KBM-7 (cell line): ENCODE measurements at regions not wholly inside any gene's neighbourhood (a gene's known extent, or its start where the extent isn't known, plus 50 kb on each side); places are given as distances from the start of the nearest gene placed in this dataset.
"Not testable (repeated sequence)": the region's sequence is repeated elsewhere in the genome, so short reads cannot be mapped to it uniquely, and the experiment has no call there.

Source experiments
- DNase-seq: peaks from one replicate; pipeline ENCODE4 v3.0.0-alpha.2; 2015
- in situ Hi-C: fragments of 300-500 bp; cut with MboI; formaldehyde crosslinking; loops from 2 replicates; pipeline ENCODE4 v1.14.3; 2020; ENCODE audit warnings: low sequenced_read_pairs, low pct_unique_long_range_greater_than_20kb, mixed read lengths

DNA sequence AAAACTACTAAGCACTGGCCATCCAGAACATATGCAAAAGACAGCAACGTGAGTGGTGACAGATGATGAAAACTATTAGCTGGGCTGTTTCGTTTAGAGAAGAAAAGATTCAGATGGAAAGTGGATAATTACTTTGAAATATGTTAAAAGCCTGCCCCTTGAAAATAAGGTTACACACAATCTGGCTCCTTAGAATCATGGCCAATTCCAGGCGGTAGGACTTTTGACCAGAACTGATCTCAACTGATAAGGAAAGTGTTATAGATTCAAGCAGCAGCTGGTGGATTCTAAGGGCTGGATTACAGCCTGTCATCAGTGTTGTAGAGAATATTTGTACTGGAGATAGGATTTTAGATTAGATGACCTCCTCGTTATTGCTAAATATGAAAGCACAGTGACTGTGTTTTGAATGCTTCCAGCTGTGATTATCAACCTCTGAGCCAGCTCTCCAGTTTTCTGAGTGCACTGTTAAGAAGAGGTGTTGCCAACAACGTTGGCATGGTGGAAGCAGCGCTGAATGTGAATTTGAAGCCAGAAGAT, 75.1 kb downstream of the KBTBD2 start:
- DNase-seq, in situ Hi-C loops: not testable (repeated sequence)

DNA sequence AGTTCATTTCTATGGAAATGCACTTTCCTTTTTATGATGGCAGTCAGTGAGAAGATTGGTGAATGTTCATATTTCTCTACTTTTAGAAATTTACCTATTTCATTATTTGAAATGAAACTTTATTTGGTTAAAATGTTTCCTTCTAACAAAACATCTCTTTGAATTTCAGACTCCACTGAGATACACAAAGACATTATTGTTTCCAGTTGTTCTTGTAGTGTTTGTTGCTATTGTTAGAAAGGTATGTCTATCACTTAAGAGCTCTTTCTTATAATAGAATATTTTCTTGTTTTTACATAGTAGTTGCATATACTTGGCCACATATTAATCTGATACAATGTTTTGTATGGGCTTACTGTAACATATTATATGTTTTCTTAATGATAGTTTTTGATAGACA, 76.8 kb downstream of the KBTBD2 start:
- in situ Hi-C loops = not testable (repeated sequence)

DNA sequence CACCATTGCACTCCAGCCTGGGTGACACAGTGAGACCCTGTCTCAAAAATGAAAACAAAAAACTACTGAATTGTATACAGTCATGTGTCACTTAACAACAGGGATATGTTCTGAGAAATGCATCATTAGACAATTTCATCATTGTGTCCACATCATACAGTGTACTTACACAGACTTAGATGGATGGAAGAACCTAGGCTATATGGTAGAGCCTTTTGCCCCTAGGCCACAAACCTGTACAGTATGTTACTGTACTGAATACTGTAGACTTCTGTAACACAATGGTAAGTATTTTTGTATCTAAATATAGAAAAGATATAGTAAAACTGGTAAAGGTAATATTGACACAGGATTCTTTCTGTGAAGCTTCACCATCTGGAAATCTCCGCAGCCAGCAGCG, 81.7 kb downstream of the KBTBD2 start:
- no peak for DNase-seq
- in situ Hi-C loops = no loop called here

More for the DNA sequence above, 76.8 kb downstream of the KBTBD2 start:
- not testable (repeated sequence) for DNase-seq

DNA sequence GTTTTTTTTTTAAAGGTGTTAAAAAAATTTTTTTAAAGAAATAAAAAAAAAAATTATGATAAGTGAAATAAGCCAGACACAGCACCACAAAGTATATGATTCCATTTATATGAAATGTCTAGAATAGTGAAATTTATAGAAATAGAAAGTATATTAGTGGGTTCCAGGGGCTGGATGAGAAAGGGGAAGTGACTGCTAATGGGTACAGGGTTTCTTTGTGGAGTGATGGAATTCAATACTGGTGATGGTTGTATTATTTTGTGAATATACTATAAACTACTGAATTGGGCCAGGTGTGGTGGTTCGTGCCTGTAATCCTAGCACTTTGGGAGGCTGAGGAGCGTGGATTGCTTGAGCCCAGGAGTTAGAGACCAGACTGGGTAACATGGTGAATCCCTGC, 82.2 kb downstream of the KBTBD2 start:
- DNase-seq = no peak
- in situ Hi-C loops = no loop called here

DNA sequence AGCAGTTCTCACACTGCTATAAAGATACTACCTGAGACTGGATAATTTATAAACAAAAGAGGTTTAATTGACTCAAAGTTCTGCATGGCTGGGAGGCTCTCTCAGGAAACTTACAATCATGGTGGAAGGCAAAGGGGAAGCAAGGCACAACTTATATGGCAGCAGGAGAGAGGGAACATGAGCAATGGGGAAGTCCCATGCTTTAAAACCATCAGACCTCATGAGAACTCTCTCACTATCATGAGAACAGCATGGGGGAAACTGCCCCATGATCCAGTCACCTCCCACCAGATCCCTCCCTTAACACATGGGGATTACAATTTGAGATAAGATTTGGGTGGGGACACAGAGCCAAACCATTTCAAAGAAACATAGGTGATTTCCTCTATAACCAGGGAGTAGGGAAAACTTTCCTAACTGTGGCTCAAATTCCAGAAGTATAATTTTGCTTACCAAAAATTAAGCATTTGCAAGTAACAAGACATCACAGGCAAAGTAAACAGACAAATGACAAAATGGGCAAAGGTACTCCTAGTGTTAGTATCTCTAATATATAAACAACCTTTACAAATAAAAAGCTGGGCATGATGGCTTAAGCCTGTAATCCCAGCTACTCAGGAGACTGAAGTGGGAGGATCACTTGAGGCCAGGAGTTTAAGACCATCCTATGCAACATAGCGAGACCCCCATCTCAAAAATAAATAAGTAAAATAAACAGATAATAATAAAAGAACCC, 88.0 kb downstream of the KBTBD2 start:
- in situ Hi-C loops = no loop called here
- peak; percentile 5 for DNase-seq

DNA sequence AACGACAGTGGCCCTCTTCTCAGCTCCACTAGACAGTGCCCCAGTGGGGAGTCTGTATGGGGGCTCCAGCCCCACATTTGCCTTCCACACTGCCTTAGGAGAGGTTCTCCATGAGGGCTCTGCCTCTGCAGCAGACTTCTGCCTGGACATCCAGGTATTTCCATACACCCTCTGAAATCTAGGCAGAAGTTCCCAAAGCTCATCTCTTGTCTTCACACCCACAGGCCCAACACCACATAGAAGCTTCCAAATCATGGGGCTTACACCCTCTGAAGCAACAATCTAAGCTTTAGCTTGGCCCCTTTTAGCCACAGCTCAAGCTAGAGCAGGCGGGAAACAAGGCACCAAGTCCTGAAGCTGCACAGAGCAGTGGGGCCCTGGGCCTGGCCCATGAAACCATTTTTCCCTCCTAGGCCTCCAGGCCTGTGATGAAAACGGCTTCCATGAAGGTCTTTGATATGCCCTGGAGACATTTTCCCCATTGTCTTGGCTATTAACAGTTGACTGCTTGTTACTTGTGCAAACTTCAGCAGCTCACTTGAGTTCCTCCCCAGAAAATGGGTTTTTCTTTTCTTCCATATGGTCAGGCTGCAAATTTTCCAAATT, 89.2 kb downstream of the KBTBD2 start:
- in situ Hi-C loops = no loop called here
- no peak for DNase-seq

DNA sequence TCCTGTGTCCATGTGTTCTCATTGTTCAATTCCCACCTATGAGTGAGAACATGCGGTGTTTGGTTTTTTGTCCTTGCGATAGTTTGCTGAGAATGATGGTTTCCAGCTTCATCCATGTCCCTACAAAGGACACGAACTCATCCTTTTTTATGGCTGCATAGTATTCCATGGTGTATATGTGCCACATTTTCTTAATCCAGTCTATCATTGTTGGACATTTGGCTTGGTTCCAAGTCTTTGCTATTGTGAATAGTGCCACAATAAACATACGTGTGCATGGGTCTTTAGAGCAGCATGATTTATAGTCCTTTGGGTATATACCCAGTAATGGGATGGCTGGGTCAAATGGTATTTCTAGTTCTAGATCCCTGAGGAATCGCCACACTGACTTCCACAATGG, 98.5 kb downstream of the KBTBD2 start:
- DNase-seq, in situ Hi-C loops: not testable (repeated sequence)

DNA sequence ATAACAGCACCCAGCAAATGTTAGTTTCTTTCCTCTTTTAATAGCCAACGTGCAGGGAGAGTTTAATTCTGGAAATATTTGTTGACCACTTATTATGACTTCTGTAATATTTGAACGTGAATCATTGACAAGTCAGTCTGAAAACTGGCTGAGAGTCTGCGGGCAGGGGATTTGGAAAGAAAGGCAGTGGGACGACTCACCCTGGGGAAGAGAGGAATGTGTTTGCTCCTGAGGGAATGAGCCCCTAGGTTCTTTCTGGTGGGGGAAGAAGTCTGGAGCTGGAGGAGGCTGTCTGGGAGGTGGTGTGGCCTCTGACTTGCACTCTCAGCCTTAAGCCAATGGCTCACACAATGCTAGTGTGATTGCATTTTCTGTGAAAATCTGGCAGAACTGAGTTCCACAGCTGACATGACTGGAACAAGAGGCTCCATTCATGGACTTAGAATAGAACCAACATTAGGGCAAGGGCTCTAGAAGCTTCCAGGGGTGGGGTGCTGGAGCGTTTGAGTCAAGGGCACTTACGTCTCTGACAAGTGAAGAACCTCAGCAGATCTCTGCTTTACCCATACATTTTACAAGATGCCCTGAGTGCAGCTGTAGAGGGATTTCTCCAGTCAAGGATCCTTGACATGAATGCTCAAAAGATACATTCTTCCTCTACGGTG, 100.7 kb downstream of the KBTBD2 start:
- in situ Hi-C loops, DNase-seq: not testable (repeated sequence)

DNA sequence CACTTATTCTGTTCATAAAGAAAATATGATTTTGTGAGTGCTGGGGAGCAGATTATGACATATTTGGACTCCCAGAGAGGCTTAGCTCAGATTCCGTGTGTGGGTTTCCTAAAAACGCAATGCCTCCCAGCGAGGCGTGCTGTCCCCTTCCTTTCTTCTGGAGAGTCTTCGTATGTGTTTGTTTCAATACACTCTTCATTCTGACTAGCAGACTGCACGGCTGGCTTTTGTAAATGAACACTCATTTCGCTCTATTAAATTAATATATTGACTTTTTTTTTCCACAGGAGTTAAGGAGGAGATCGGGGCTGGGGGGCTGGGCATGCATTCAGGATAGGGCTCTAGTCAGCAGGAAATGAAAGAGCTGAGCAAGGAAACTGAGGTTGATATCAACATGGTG, 102.3 kb downstream of the KBTBD2 start:
- in situ Hi-C loops, DNase-seq: not testable (repeated sequence)

DNA sequence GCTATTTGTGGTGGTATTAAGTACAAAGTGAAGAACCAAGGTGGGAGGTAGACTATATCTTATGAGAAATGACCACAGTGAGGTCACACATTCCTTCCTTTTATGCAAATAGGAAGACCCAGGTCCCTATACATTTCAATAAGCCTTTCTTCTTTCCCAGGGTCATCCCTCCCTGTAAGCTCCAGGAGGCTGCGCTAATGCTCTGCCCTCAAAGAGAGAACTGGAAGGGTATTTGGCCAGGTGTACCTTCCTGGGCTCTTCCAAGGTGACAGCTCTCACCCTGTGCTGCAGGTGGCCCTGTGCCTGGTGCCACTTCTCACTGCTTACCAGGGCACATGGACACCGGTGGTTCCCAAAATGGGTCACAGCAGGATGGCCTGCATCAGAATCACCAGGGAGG, 103.4 kb downstream of the KBTBD2 start:
- in situ Hi-C loops, DNase-seq: not testable (repeated sequence)

DNA sequence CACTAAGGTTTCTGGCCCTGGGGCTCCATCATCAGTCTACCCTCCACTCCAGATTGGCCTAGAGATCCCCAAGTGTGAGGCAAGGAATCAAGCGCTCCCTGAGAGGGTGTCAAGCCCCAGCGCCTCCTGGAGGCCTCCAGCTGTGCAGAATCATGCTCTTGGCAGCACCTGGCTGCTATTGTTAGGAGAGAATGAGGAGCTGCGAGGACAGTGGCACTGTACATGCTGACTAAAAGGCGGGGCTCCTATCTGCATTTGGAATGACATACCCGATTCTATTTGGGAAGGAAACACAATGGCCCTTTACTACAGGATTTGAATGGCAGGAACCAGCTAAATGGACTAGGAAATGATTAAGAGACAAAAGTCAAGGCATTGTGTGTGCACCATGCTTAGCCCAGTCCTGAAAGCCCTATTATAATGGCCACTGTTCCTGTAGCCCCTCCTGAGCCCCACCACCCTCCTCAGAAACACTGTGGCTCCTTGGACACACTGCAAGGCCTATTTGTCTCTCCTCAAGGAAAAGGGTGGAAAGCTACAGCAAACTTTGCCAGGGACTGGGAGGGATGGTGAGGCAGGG, 106.1 kb downstream of the KBTBD2 start:
- DNase-seq, in situ Hi-C loops: not testable (repeated sequence)

DNA sequence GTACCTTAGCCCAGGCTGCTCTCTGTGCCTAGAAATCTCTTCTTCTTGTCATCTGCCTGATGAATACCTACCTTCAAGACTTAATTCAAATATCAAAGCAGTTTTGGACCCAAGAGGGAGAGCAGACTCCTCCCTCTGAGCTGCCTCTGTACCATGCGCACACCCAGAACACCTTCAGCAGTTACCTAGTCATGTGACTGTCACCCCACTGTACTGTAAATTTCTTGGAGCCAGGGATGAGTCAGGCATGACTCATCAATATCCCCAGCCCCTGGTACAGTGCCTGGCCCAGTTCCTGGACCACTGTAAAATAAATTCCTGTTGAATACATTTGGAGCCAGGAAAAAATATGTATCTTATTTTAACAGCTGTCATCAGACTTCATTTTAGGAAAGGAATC, 111.7 kb downstream of the KBTBD2 start:
- DNase-seq, in situ Hi-C loops: not testable (repeated sequence)

DNA sequence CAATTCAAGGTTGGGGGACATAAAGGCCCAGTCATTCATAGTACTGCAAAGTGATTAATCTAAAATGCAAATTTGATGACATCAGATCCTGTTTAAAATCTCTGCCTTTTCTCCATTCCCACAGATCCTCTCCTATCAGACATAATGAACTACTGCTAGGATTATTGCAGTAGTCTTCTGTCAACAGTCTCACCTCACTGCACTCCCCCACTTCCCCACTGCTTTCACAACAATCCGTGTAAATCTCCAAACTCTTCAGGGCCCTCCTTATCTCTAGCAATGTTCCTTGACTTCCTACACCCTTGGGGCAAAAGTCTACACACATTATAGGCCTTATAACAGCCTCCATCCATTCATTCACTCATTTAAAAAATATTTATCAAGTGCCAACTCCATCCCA, 112.4 kb downstream of the KBTBD2 start:
- in situ Hi-C loops = no loop called here

DNA sequence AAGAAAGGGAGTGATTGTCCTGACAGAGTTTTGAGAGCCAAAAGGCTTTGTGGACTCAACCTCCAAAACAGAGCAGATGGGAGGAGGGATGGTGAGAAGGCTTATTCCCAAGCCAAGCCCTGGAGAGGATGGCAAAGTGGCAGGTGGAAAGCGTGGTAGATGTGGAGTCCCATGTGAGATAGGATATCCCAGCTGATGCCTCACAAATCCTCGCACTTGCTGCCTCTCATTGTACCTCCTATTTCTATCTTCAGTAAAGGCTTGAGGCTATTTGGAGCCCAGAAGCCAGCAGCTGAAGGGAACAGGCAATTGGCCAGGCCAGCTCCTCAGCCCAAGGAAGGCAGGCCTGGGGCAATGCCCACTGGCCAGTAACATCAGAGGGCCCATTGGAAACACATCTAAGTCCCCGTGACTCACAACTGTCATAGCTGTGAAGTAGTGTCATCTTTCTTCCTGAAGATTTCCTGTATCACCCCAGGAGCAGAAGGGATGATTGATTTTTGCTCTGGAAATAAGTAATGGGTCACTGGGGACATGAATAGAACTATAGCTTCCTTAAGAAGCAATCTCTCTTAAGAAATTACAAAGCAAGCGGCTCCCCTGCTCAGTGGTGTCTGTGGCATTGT, 114.4 kb downstream of the KBTBD2 start:
- in situ Hi-C loops, DNase-seq: not testable (repeated sequence)

More for the DNA sequence above, 112.4 kb downstream of the KBTBD2 start:
- DNase-seq = peak; percentile 18

DNA sequence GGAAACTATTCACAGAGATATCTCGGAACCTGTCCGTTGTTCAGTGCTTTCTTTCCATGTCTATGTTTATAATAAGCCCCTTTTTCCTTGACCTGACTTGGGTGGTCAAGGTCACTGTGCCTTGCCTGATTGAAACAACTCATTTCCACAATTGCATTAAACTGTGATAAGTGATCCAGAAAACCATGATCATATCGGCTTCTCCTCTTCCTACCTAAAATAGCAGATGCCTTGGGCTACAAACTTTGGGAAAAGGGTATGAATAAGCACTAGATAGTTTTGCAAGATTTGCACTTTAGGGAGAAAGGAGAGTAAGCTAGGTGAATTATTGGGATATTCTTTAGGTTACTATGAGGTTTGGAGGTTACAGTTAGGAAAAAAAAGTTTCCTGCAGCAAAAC, 115.2 kb downstream of the KBTBD2 start:
- in situ Hi-C loops, DNase-seq: not testable (repeated sequence)

DNA sequence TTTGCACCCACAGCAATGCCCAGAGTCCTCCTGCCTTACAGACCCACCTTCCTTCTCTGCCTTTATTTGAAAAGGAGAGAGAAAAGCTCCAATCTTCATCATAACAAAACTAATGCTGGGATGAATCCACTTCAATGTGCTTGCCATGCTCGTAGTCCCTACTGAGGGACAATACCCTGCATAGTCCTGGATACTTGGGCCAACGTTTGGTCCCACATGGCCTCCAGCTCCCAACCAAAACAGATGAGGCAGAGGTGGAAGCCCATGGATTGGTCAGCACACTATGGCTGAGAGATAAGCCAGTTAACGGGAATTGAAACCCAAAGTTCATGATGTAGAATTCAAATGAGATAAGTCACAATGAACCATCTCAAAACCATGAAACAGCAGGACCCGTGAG, 115.8 kb downstream of the KBTBD2 start:
- DNase-seq, in situ Hi-C loops: not testable (repeated sequence)

DNA sequence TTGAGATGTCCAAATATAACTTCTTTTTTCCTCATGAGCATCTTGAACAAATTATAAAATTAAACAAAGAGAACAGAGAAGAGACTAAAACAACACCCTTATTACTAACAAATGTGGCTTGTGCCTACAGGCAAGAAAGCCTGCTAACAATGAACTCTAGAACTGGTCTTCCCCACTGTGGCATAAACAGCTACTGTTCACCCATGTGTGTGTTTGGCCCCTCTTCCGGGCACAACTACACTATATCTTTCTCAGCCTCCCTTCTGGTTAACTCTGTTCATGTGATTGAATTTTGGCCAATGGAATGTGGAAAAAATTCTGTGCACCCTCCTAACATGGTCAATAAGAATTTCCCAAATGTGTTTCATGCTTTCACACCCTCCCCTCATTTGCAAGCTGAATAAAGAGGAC, 117.0 kb downstream of the KBTBD2 start:
- in situ Hi-C loops = no loop called here
- DNase-seq = no peak

DNA sequence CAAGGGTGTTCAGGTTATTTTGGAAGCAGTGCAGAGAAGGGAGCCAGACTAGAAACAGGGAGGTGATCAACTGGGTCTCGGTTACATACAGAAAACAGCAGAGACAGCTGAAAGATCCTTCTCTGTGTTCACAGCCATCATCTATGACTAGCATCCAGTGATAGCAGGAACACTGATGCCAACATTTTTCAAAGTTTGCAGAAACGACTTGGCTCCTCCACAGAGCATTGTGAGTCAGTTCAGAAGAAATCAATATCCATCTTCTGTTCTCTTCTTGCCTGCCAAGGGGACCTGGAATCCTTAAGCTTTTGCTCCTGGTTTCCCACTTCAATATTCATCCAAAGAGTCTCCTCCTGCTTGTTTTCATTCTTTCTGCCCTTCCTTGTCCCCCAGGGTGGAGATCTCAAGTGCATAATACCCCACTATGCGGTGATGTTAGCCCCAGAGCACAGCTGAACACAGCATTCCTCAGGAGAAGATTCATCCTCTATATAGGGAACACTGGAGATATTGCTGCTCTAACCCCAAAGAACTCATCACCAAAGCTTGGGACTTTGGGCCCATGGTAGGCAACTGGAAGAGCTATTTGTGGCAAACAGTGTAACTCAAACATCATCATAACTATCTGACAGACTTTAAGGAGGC, 122.6 kb downstream of the KBTBD2 start:
- DNase-seq, in situ Hi-C loops: not testable (repeated sequence)

DNA sequence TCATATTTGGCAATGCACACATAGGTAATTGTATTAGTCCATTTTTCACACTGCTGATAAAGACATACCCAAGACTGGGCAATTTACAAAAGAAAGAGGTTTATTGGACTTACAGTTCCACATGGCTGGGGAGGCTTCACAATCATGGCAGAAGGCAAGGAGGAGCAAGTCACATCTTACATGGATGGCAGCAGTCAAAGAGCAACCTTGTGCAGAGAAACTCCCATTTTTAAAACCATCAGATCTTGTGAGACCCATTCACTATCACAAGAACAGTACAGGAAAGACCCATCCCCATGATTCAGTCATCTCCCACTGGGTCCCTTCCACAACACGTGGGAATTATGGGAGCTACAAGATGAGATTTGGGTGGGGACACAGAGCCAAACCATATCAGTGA, 123.2 kb downstream of the KBTBD2 start:
- in situ Hi-C loops = not testable (repeated sequence)

More for the DNA sequence above, 123.2 kb downstream of the KBTBD2 start:
- not testable (repeated sequence) for DNase-seq
